Effector CD8-positive, alpha-beta T cell (primary cell): ENCODE measurements at regions not wholly inside any gene's neighbourhood (a gene's known extent, or its start where the extent isn't known, plus 50 kb on each side); places are given as distances from the start of the nearest gene placed in this dataset.

Source experiments
- DNase-seq: peaks from one replicate; lab custom pipeline; 2025; lab: John Stamatoyannopoulos, UW

GRCh38 chr5:117065800-117066199, 491.2 kb upstream of the SEMA6A start:
- no peak for DNase-seq

DNA sequence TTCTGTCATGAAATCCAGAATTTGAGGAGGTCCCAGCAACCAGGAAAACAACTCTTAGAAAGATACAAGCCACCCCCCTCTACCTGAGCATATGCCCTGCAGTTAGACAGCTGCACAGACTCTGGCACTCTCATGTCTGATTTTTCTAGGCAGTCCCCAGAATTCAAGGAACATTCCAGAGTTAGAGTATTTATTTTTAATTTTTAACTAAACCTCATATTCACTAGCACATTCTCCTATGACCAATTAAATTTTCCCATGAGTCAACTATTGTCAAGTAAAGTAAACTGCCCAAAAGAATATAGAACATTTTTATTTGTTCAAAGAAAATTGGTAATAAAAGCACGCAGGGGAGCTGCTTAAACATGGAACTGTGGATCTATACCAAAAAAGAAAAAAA, 490.5 kb upstream of the SEMA6A start:
- DNase-seq = no peak

GRCh38 chr5:117060099-117060498, 485.5 kb upstream of the SEMA6A start:
- DNase-seq = no peak

DNA sequence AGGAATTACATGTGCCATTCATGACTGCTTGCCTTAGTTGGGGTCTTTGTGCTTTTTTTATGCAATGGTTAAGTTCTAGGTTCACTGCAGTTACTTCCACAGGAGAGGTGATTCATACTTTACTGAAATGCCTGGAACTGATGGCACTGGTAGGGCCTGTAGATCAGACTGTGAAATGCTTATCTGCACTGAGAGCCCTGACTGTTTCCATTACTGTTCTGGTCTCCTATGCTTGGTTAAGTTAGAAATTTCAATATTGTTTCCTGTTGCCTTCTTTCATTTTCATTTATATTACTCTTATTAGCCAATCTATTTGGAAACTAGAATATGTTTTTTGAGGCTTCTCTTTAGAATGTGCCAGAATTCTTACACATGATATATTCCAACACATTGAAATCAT, 484.1 kb upstream of the SEMA6A start:
- DNase-seq = no peak

DNA sequence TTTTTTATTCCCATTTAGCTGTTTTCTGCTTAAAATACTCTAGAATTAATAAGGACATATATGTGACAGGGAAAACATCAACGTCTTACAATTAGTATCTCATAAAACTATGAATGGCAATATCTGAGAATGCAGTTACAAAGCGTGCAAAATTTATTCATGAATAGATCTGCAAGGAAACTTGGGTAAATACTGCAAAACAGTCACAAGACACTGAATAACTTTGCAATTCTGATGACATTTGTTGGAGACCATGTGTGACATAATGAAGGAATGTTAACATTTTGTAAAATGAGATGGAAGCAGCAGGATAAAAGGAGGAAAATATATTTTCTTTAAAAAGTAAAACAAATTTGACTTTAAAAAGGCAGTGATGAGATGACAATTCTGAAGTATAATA, 480.9 kb upstream of the SEMA6A start:
- no peak for DNase-seq

- no peak for DNase-seq
These were observed 480.3 kb upstream of the SEMA6A start for GRCh38 chr5:117054911-117055310.

DNA sequence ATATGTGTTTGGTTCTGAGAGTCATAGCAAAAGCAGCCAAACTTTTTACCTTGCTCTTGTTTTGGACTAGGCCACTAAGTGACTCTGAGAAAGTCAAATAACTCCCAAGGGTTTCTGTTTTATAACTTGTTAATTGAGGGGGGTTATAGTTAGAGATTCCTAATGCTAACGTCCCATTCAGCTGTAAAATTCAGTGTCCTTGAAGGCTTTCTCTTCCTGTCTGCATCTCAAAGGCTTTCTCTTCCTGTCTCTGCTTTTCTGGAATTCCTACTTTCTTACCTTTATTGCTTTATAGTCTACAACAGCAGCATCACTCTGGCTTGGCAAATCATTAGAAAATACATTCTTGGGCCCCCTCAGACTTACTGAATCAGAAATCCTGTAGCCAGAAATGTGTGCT, 479.5 kb upstream of the SEMA6A start:
- DNase-seq = no peak

DNA sequence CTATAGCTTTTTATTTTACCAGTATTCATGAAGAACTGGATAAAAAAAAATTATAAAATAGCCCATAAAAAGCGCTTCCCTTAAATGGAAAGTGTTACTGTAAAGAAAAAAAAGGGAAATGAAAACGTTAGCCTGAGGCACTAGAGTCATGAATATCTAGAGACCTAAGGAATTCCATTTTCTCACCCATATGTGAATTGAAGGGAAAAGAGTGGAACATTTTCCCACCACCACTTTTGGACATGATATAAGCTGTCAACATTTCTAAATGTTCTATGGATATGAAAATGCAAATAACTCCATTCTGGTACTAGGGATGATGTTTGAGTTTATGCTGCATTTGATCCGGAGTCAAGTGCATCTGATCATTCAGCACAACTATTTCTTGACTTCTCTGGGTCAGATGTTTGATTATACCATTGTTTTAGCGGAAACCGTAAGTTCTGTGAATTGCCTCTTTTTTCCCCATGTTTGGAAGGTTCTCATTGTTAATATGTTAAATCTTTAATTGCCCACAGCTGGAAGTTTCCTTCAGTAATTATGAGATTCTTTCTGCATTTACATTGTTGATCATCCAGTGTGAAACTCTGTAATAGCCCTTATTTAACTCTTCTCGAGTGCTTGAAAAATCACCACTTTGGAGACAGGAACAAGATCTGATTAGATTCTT, 467.4 kb upstream of the SEMA6A start:
- DNase-seq = no peak

- DNase-seq = no peak
These were observed 464.4 kb upstream of the SEMA6A start for GRCh38 chr5:117039035-117039434.

GRCh38 chr5:117027384-117027783, 452.8 kb upstream of the SEMA6A start:
- no peak for DNase-seq

DNA sequence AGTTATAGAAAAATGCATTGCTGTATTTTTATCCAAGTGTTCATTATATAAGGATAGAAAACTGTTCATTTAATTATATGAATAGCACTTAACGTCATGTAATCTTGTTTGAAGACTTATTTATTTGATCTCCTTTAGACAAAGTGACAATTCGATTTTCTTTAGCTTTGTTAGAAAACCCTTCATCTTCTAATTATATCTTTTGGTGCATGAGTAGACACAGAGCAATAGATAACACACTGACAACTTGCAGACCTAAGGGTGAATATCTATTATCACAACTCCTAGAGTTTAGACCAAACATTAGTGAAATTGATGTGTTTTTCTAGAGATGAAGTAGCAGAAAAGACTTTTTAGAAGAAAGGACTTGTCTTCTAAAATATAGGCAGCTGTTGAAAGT, 446.4 kb upstream of the SEMA6A start:
- no peak for DNase-seq

DNA sequence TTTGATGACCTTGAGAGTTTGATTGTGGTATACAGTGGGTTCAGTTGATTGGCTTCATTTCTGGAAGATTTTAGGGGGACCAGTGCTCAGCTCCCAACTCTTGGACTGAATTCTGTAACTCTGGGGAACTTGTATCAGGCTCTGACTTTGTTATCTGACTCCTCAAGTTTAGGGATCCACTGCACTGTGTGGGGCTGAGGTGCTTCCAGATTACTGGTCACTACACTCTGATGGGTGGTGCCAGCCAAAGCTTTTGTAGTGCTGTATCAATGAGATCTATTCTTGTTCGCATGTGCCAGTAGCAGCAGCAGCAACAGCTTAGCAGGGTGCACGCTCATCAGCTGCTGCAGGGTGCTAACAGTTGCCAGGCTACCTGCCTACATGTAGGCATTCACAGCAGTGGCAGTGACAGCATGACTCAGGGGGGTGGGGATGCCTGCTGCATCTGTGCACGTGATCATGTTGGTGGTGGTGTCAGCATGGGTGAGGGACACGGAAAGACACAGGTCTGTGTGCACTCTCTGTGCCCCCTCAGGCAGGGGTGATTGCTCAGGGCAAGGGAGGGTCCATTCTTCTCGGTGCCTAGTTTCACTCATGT, 438.8 kb upstream of the SEMA6A start:
- no peak for DNase-seq

GRCh38 chr5:117010574-117010973, 436.0 kb upstream of the SEMA6A start:
- no peak for DNase-seq

- no peak for DNase-seq
These were observed 423.4 kb upstream of the SEMA6A start for GRCh38 chr5:116998024-116998423.

GRCh38 chr5:116992681-116993080, 418.1 kb upstream of the SEMA6A start:
- no peak for DNase-seq

- DNase-seq = no peak
These were observed 415.4 kb upstream of the SEMA6A start for GRCh38 chr5:116989995-116990394.

GRCh38 chr5:116982035-116982434, 407.4 kb upstream of the SEMA6A start:
- no peak for DNase-seq

- no peak for DNase-seq
These were observed 406.0 kb upstream of the SEMA6A start for GRCh38 chr5:116980581-116980980.

- no peak for DNase-seq
These were observed 402.1 kb upstream of the SEMA6A start for GRCh38 chr5:116976767-116977166.

DNA sequence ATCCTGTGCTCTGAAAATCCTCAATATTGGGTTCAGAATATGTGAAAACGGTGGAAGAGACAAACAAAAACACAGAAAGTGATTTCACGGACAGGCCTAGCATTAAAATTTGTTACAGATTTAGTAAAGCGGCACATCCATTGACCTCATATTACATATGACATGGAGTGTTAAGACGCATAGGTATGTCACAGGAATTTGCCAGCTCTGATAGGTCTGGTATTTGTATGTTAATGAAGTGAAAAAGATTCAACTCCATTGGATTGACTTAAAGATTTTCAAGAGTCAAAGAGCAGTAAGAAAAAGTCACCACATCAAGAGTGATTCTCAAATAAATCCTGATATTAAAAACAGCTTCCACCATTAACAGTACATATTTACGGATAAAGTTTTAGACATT, 396.5 kb upstream of the SEMA6A start:
- DNase-seq = no peak

DNA sequence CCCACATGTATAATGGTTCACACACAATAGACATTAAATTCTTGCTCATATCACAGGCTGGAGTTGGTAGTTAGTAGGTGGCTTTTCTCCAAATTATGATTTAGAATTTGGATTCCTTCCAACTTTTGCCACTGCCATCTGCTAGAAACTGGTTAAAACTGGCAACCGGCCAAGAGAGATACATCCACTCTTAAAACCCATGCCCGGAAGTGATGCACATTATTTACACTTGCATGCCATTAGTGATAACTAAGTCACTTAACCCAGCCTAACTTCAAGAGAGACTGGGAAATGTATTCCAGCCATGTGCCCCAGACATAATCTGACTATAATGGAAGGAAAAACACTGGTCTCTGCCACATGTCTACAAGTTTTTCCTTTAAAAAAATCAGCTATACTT, 395.7 kb upstream of the SEMA6A start:
- DNase-seq = no peak

DNA sequence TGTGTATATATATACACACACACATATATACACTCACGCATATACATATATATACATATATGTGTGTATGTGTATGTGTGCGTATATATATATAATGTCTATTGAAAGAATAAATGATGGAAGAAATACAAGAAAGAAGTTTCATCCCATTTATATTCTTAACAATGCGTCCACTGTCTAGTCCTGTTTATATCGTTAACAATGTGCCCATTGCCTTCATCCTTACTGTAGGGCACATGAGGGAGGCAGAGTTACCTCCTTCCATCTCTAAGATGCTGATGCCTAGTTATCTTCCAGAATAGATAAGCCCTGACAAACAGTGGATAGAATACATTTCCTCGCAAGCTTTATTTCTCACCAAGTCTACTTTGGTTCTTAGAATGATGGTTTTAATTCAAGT, 389.8 kb upstream of the SEMA6A start:
- DNase-seq = no peak

DNA sequence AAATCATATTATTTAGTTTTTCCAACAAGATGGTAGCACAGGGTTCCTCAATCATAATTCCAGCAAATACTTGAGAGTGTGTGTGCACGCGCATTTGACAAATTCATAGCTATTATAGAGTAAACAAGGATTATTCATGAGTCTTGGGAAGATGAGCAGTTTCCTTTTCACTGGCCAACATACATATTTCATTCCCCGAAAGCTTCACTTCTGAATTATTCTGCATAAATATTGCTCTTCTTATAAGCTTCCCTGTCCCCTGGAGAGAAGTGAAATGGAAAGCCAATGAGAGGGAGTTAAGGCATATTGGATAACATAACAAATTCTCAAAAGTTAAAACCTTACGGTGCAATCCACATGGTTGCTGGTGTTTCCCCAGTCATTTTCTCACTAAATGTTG, 386.4 kb upstream of the SEMA6A start:
- no peak for DNase-seq

DNA sequence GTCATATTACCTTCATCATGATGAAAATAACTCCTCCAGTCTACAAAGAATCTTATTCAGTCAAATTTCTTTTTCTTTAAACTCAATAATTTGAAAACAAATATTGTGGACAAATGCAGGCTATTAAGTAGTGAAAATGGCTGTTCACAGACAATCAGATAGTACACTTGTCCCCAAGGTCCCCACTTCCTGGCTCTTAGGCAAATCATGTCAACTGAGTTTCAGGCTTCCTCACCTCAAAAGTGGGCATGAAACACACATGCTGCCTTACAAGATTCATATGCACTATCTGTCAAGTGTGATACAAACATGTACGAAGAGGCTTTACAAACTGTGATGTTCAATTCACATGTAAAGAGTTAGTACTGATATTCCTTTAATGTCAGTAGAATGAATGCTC, 385.2 kb upstream of the SEMA6A start:
- DNase-seq = no peak
